GM10266 (cell line): ENCODE measurements at regions not wholly inside any gene's neighbourhood (a gene's known extent, or its start where the extent isn't known, plus 50 kb on each side); places are given as distances from the start of the nearest gene placed in this dataset.

ENCODE experiments used
- DNase-seq: peaks from one replicate; pipeline ENCODE4 v3.0.0; 2012; ENCODE audit errors: extremely low spot score
- TF ChIP-seq, protein P1 (sequence below): IDR thresholded peaks from 2 replicates; pipeline ENCODE4 v1.5.1; 2012; ENCODE audit warnings: mild to moderate bottlenecking, low read depth; ENCODE audit not compliant: control insufficient read depth, insufficient read depth; ENCODE audit errors: missing control alignments

DNA sequence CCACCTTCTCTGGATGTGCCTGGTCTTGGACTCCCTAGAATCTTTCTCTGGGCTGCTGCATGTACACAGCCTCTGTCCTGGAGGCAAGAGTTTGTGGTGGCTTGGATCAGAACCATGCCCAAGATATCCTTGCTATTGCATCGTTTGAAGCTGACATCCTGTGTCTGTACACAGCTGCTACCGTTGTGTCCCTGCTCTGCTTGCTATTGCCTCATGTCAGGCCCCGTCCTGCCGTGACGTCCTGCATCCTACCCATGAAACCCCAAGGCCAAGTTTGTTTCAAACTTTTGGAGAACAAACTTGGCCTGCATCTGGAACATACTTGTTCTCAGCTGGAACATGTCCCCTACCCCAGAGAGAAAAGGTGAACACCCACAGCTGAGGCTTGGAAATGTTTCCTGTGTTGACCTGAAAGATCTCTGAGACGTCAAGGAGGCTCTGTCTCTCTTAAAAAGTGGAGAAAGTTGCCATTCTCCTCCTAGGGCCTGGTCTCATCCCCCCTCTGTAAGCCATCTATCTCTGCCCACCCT is 78.1 kb downstream of the HFE start:
- DNase-seq = no peak
- TF ChIP-seq, protein P1, sequence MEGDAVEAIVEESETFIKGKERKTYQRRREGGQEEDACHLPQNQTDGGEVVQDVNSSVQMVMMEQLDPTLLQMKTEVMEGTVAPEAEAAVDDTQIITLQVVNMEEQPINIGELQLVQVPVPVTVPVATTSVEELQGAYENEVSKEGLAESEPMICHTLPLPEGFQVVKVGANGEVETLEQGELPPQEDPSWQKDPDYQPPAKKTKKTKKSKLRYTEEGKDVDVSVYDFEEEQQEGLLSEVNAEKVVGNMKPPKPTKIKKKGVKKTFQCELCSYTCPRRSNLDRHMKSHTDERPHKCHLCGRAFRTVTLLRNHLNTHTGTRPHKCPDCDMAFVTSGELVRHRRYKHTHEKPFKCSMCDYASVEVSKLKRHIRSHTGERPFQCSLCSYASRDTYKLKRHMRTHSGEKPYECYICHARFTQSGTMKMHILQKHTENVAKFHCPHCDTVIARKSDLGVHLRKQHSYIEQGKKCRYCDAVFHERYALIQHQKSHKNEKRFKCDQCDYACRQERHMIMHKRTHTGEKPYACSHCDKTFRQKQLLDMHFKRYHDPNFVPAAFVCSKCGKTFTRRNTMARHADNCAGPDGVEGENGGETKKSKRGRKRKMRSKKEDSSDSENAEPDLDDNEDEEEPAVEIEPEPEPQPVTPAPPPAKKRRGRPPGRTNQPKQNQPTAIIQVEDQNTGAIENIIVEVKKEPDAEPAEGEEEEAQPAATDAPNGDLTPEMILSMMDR = no peak

DNA sequence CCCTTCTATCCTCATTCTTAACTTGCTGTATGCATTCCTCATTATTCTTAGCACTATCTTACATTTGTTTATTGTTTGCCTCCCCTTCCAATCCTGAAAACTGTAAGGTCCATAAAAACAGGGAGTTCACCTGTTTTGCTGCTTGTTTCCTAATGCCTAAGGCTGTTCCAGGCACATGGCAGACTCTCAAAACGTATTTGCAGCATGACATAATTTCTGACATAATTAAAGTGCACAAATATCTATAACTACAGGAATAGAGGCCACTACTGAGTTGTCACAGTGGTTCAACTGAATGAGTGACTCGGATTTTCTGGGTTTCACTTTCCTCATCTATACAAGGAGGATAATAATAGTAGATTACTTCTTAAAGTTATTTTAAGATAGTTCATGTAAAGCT is 83.0 kb downstream of the HFE start:
- TF ChIP-seq, protein P1 = no peak
- no peak for DNase-seq

DNA sequence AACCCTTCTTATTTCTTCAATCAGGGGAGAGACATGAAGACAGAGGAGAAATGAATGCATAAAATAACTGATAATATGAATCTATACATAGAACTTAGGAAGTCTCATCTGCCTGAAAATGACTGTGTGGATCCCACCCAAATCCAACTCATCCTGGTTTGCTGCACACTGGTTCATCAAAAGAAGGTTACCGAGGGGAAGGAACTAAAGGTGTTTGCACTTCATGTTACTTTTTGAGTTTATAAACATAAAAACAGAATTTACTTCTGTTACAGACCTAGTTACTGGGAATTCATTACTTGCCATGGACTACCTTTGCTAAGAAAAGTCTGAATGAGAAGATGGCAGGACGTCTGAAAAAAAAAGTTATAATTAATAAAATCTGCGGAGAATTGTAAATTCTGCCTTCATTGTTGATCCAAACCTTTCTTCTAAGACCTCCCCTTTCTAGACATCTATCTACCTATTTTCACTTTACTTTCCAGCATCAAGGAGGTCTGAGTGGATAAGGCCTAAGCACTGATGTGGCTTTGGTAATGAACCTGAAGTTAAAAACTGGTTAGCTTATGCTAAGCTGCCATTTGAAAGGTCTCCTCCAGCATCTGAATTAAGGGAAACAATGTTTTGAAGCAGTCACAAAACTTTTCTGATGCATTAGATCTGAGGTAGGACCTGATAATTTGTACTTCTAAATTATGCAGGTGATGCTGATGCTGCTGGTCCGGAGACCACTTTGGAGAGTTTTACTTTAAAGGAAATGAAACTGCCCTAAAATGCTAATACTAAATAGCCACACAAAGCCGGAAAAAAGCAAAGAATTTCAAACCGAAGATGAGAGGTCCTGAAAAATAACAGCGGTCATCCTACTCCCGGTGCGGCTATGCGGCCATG is 84.0 kb downstream of the HFE start:
- TF ChIP-seq, protein P1 = no peak
- no peak for DNase-seq

DNA sequence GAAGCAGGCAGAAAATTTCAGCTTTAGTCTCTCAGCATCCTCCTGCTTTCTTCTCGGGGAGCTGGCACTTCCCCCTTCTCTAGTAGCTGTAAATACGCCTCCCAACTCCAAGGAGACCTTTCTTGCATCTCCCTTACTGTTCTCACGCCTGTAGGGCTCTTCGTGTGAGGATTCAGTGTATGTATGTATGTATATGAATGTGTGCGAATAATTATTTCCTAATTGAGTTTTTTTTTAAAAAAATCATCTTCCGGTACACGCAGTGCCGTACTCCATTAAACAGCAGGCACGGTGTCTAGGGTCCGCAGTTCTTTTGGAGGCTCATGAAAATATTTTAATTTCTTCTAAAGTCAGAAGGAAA is 85.4 kb downstream of the HFE start:
- TF ChIP-seq, protein P1 = no peak
- no peak for DNase-seq

DNA sequence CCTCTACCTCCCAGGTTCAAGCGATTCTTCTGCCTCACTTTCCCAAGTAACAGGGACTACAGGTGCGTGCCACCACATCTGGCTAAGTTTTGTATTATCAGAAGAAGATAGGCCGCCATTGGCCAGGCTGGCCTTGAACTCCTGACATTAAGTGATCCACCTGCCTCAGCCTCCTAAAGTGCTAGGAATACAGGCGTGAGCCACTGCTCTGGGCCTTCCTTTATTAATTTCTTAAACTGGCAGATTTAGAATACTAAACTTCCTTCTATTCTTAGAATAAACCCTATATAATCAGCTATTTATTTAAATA is 86.6 kb downstream of the HFE start:
- TF ChIP-seq, protein P1 = no peak
- no peak for DNase-seq

DNA sequence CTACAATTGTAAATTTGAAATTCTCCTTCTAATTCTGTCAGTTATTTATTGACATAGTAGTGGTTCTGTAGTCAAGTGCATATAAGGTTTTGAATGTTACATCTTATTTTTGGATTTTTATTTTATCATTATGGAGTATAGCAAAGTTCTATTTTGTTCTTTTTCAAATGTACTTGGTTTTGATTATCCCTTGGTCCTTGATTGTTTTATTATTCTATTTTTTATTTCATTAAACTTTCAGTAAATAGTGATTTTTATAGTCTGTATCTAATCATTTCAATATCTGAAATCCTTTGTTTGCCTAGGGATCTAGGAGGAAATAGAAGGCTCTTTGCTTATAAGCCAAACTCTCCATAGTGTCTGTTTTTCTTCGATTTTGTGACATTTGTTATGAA is 87.8 kb downstream of the HFE start:
- DNase-seq = no peak
- TF ChIP-seq, protein P1 = no peak

DNA sequence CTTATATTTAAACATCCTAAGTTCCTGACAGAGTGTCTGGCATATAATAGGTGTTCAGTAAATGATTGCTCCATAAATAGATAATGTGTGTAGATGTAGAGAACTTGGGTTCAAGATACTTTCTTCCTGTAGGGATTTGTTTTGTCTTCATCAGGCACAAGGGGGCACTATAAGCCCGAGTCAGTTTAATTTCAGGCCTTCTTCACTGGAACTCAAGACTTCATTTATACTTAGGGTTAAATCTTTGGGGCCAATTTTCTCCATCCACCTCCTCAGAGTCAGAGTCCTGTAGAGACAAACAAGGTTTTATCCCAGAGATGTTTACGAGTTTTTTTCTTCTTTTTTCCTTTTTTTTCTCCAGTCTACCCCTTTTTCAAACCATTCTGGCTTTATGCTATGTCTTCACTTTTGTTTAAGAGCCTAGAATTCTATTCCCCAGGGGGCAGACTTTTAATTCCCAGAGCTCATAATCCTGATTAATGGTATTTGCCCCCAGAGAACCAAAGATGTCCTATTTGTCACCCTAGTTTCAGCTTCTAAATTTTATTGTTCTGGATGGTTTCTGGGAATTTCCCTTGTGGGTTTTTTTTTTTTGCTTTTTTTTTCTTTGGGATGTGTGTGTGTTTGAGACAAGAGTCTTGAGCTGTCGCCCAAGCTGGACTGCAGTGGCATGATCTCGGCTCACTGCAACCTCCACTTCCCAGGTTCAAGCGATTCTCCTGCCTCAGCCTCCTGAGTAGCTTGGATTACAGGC is 88.4 kb downstream of the HFE start:
- DNase-seq = peak; percentile 40
- TF ChIP-seq, protein P1 = peak; percentile 69
